ENCODE measurements at regions not wholly inside any gene's neighbourhood (a gene's known extent, or its start where the extent isn't known, plus 50 kb on each side); places are given as distances from the start of the nearest gene placed in this dataset.

DNA sequence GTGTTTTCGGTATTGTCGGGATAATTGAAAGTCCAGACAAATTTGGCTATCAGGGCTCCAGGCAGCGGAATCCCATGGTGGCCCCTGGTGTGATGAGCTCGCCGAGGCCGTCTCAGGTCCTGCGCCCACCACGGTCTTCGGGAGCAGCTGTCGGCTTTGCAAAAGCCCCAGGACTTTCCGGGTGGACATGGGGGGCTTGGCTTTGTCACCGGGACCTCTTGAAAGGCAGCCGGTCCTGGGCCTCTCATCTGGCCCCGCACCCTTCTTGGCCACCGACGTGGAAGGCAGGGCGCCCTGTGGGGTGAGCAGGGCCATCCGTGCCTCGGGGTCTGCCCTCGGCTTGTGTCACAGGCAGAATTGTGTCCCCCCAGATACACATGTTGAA, 87.1 kb upstream of the ACTRT2 start:
- TF ChIP-seq, protein P1, sequence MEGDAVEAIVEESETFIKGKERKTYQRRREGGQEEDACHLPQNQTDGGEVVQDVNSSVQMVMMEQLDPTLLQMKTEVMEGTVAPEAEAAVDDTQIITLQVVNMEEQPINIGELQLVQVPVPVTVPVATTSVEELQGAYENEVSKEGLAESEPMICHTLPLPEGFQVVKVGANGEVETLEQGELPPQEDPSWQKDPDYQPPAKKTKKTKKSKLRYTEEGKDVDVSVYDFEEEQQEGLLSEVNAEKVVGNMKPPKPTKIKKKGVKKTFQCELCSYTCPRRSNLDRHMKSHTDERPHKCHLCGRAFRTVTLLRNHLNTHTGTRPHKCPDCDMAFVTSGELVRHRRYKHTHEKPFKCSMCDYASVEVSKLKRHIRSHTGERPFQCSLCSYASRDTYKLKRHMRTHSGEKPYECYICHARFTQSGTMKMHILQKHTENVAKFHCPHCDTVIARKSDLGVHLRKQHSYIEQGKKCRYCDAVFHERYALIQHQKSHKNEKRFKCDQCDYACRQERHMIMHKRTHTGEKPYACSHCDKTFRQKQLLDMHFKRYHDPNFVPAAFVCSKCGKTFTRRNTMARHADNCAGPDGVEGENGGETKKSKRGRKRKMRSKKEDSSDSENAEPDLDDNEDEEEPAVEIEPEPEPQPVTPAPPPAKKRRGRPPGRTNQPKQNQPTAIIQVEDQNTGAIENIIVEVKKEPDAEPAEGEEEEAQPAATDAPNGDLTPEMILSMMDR (conservative IDR thresholded peaks at IDR 0.05; ENCODE audit: low read depth, low read length): no peak
- H3K4me3 ChIP-seq (ENCODE audit: low read length): no peak overlapping the region
- no peak for DNase-seq (ENCODE audit: low read depth)

DNA sequence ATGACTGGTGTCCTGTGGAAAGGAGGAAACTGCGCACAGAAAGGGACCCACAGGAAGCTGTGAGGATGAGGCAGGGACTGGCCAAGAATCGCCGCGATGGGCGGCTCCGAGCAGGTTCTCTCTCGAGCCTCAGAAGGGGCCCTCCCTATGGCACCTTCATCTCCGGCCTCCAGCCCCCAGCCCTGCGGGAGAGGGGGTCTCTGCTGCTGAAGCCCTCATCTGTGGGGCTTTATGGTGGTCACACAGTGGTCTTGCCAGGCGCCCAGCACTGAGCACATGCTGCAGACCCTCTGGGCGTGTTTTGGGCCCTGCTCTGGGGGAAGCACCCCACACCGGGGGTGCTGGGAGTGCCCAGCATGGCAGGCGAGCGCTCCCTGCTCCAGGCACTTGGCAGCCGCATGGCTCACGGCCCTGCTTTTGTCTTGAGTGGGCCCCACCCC, 86.6 kb upstream of the ACTRT2 start:
- TF ChIP-seq, protein P1 (conservative IDR thresholded peaks at IDR 0.05; ENCODE audit: low read depth, low read length): no peak
- H3K4me3 ChIP-seq (ENCODE audit: low read length): no peak overlapping the region
- DNase-seq (ENCODE audit: low read depth): no peak

DNA sequence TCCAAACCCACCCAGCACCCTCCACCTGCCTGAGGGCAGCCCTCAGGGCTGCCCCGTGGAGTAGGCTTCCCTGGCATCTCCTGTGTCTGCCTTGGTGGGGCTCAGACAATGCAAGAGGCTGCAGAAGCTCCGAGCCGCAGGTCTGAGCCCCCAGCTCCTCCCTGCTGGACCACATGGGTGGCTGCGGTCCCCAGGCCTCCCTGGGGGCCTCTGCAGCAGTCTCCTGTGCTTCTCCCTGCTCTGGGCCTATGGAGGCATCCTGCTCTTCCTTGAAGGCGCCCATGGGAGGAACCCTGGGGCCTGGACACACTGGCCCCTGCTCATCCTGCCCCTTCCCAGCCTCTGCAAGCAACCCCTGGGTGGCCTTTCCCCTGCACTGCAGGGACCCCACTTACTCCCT, 86.1 kb upstream of the ACTRT2 start:
- no peak overlapping the region for H3K4me3 ChIP-seq (ENCODE audit: low read length)
- DNase-seq (ENCODE audit: low read depth): no peak
- TF ChIP-seq, protein P1 (conservative IDR thresholded peaks at IDR 0.05; ENCODE audit: low read depth, low read length): no peak

DNA sequence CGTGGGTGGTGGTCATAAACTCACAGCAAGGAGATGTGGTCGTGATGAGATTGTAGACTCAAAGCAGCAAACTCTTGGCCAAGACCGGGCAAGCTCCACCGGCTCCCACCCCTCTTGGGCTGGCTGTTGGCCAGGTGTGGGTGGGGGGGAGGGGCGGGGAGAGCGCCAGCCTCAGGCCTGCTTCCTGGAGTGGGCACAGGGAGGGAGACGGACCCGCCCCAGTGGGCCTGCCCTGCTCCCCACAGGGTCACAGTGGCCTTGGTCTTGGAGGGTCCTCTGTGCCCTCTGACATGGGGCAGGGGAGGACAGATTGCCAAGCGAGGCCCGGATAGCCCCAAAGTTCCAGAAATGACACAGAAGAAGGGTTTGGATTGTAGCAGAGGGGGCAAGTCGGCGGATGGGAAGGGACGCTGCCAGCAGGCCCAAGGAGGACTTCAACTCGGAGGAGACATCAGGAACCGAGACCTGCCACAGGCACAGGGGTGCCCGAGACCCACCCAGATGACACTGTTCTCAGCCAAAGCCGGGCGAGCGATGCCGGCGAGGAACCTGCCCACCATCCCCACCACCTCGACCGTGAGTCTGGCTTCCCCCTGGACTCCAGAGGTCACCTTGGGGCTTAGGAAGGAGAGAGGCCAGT, 85.4 kb upstream of the ACTRT2 start:
- H3K4me3 ChIP-seq (ENCODE audit: low read length): no peak overlapping the region
- no peak for DNase-seq (ENCODE audit: low read depth)
- TF ChIP-seq, protein P1 (conservative IDR thresholded peaks at IDR 0.05; ENCODE audit: low read depth, low read length): no peak

DNA sequence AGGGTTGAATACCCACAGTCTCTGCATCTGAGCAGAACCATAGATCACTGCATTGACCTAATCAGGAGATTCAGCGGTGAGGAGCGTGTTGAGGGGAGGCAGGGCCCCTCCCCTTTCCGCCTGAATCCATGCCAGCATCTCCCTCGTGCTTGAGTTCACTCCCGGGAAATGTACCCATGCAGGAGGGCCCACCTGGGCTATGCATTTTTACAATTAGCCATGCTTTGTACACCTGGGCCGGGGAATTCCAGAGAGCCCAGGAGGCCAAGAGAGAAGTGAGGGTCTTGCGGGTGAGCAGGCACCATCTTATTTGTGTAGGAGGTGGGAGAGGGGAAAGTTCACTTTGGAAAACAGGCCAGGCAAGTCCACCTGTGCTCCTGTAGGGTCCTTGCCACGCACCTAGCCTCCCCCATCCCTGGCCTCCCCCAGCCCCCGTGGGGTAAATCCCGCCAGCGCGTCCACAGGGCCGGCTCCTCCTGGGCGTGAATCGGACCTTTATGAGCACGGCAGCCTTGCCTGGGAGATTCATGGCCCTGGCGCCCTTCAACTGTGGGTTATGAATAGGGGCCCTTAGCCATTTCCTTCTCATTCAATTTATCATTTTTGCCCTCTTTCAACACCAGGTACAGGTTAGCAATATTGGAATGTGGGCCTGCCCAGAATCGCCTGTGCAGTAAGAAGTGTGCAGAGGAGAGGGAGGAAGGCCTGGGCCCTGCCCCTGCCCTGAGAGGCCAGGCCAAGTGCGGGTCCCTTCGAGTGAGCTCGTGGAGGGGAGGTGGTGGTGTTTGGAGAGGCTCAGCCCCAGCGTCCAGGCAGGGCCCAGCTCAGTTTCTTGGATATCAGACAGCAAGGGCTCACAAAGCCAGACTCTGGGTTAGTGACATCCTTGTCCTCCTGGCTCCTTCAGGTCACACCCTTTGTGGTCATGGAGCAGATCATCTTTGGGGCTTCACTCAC, 84.4 kb upstream of the ACTRT2 start:
- TF ChIP-seq, protein P1 (conservative IDR thresholded peaks at IDR 0.05; ENCODE audit: low read depth, low read length): no peak

DNA sequence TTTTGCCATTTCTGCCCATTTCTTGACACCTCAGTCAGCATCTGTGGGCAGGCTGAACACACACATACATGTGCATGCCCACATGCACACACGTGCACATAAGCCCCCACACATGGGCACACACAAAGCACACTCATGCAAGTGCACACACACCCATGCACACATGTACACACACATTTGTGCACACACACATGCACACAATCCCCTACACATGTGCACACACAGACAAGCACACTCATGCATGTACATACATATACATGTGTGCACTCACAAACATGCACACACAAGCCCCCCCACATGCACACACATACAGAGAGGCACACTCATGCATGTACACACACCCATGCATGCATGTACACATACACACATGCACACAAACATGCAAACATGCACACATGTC, 83.5 kb upstream of the ACTRT2 start:
- no peak overlapping the region for H3K4me3 ChIP-seq (ENCODE audit: low read length)
- TF ChIP-seq, protein P1 (conservative IDR thresholded peaks at IDR 0.05; ENCODE audit: low read depth, low read length): no peak
- no peak for DNase-seq (ENCODE audit: low read depth)

More for the DNA sequence above, 84.4 kb upstream of the ACTRT2 start:
- DNase-seq (ENCODE audit: low read depth): no peak
- no peak overlapping the region for H3K4me3 ChIP-seq (ENCODE audit: low read length)
